Esophagus muscularis mucosa (tissue), 4 donors: ENCODE measurements at regions not wholly inside any gene's neighbourhood (a gene's known extent, or its start where the extent isn't known, plus 50 kb on each side); places are given as distances from the start of the nearest gene placed in this dataset.

Experiments used
- DNase-seq: peaks from one replicate; pipeline ENCODE4 v3.0.0-alpha.2; 2017; ENCODE audit errors: extremely low spot score
- H3K27ac ChIP-seq, 4 donors: fragments of 200-600 bp; sonication (generic); replicated peaks in 1 of 4; 1 replicate in 3 of 4; 2 replicates in 1 of 4; pipeline ENCODE4 v1.5.1; 2016 to 2019; ENCODE audit warnings: mild to moderate bottlenecking in 1 of 4
- H3K27me3 ChIP-seq, 4 donors: fragments of 200-600 bp; sonication (generic); one replicate each; pipeline versions ENCODE4 v1.5.1 to v1.6.0; 2016 to 2019
- H3K36me3 ChIP-seq, 4 donors: fragments of 200-600 bp; sonication (generic); one replicate each; pipeline ENCODE4 v1.5.1; 2016 to 2019
- H3K4me1 ChIP-seq, 4 donors: fragments of 200-600 bp; sonication (generic); one replicate each; pipeline ENCODE4 v1.5.1; 2016 to 2019
- H3K4me3 ChIP-seq, 4 donors: fragments of 200-600 bp; sonication (generic); 1 replicate in 2 of 4; 2 replicates in 2 of 4; pipeline ENCODE4 v1.5.1; 2016 to 2019; ENCODE audit warnings: mild to moderate bottlenecking in 4 of 4, moderate library complexity in 1 of 4
- H3K9me3 ChIP-seq, 4 donors: fragments of 200-600 bp; sonication (generic); 1 replicate in 3 of 4; 2 replicates in 1 of 4; pipeline ENCODE4 v1.5.1; 2016 to 2019
- EP300 ChIP-seq: sonication (generic); formaldehyde crosslinking; IDR thresholded peaks from one replicate; pipeline ENCODE4 v1.6.1; 2017; ENCODE audit warnings: antibody characterized with exemption
- POLR2A ChIP-seq: fragments of 450-650 bp; IDR thresholded peaks from one replicate; pipeline ENCODE4 v1.6.1; 2017; ENCODE audit warnings: antibody characterized with exemption, moderate library complexity, mild to moderate bottlenecking, low read depth
- POLR2AphosphoS5 ChIP-seq, 2 donors: sonication (generic); formaldehyde crosslinking; IDR thresholded peaks; one replicate each; pipeline ENCODE4 v1.6.1; 2017; ENCODE audit warnings: antibody characterized with exemption in 2 of 2
- WGBS: methylation state at CpG from one replicate; pipeline ENCODE4 v1.1.5; 2018; 5-methylcytosine and 5-hydroxymethylcytosine counted together
- intact Hi-C: fragments of 100-400 bp; cut with DNase I; formaldehyde crosslinking; loops from one replicate; pipeline ENCODE4 v1.15.1; 2023
- TF ChIP-seq, protein P1 (sequence below), 3 experiments: fragments of 200-600 bp in 2 of 3; fragments of 450-650 bp in 1 of 3; sonication (generic) in 2 of 3; IDR thresholded peaks; one replicate each; pipeline ENCODE4 v1.5.1; 2017 to 2019; ENCODE audit warnings: antibody characterized with exemption in 3 of 3, mild to moderate bottlenecking in 2 of 3, moderate library complexity in 1 of 3

- 61% methylated on average over 1 of the region's 1 CpG for WGBS
- no peak overlapping the region for H3K4me3 ChIP-seq
- intact Hi-C loops = no loop called here
- H3K27ac ChIP-seq = no peak overlapping the region
- H3K9me3 ChIP-seq = no peaks in the 10 kb centered on the region
- H3K36me3 ChIP-seq = no peaks in the 10 kb centered on the region
- no peak for DNase-seq
- peaks cover 7 to 41% (median 28%) of the 10 kb centered on the region in 4 donors for H3K4me1 ChIP-seq
- TF ChIP-seq POLR2A = no peak
- TF ChIP-seq, protein P1, sequence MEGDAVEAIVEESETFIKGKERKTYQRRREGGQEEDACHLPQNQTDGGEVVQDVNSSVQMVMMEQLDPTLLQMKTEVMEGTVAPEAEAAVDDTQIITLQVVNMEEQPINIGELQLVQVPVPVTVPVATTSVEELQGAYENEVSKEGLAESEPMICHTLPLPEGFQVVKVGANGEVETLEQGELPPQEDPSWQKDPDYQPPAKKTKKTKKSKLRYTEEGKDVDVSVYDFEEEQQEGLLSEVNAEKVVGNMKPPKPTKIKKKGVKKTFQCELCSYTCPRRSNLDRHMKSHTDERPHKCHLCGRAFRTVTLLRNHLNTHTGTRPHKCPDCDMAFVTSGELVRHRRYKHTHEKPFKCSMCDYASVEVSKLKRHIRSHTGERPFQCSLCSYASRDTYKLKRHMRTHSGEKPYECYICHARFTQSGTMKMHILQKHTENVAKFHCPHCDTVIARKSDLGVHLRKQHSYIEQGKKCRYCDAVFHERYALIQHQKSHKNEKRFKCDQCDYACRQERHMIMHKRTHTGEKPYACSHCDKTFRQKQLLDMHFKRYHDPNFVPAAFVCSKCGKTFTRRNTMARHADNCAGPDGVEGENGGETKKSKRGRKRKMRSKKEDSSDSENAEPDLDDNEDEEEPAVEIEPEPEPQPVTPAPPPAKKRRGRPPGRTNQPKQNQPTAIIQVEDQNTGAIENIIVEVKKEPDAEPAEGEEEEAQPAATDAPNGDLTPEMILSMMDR (IDR thresholded peaks at IDR 0.05) = no peak
- TF ChIP-seq EP300 = no peak
- no peak for TF ChIP-seq POLR2AphosphoS5 (IDR thresholded peaks at IDR 0.05)
- no peaks in the 10 kb centered on the region for H3K27me3 ChIP-seq
These were observed 197.4 kb downstream of the LTN1 start for GRCh38 chr21:28795251-28795650.

DNA sequence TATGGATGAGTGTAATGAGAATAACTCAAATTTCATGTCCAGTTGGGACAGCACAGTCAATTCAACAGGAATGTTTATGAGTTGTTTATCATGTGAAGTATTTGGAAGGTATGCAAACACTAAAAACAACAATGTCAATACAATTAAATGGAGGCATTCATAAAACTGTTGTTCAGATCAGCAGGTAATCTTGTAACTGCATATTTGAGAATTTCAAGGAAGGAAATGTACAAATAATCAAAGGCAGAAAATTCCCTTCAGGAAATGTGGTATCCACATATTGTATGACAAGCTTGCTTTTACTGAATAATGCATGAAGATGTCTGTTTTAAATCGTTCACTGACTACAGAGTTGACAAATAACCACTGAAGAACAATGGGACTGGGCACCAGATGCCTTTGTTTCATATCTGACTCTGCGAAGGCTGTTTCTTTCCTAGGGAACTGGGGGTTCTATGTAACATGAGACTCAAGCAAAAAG lies 198.3 kb downstream of the LTN1 start:
- WGBS = 77% methylated on average over 2 of the region's 2 CpGs
- intact Hi-C loops = no loop called here
- no peak overlapping the region for H3K27ac ChIP-seq

GRCh38 chr21:28793043-28793442 lies 199.6 kb downstream of the LTN1 start:
- no peak overlapping the region for H3K4me3 ChIP-seq
- no peaks in the 10 kb centered on the region for H3K36me3 ChIP-seq
- H3K9me3 ChIP-seq = no peaks in the 10 kb centered on the region
- peaks cover 12 to 34% (median 19%) of the 10 kb centered on the region in 4 donors for H3K4me1 ChIP-seq
- H3K27ac ChIP-seq = no peak overlapping the region
- 26% methylated on average over 2 of the region's 2 CpGs for WGBS
- intact Hi-C loops = no loop called here
- H3K27me3 ChIP-seq = no peaks in the 10 kb centered on the region
- TF ChIP-seq POLR2AphosphoS5 (IDR thresholded peaks at IDR 0.05) (no peak), POLR2A (no peak), EP300 (no peak)
- TF ChIP-seq, protein P1 (IDR thresholded peaks at IDR 0.05) = peak; percentile 31 to 53 (median 49)
- no peak for DNase-seq

More for the DNA sequence above, 198.3 kb downstream of the LTN1 start:
- no peak for TF ChIP-seq EP300
- no peak for TF ChIP-seq POLR2A
- TF ChIP-seq, protein P1 (IDR thresholded peaks at IDR 0.05) = no peak
- H3K27me3 ChIP-seq = no peaks in the 10 kb centered on the region
- no peak overlapping the region for H3K4me3 ChIP-seq
- DNase-seq = no peak
- no peaks in the 10 kb centered on the region for H3K36me3 ChIP-seq
- H3K4me1 ChIP-seq = peaks cover 12 to 42% (median 30%) of the 10 kb centered on the region in 4 donors
- H3K9me3 ChIP-seq = no peaks in the 10 kb centered on the region

- no peak overlapping the region for H3K27ac ChIP-seq
- 74% methylated on average over 4 of the region's 4 CpGs for WGBS
- H3K4me1 ChIP-seq = peaks cover 5 to 26% (median 17%) of the 10 kb centered on the region in 4 donors
- no peak overlapping the region for H3K4me3 ChIP-seq
- no peaks in the 10 kb centered on the region for H3K27me3 ChIP-seq
- DNase-seq = no peak
- H3K9me3 ChIP-seq = no peaks in the 10 kb centered on the region
- TF ChIP-seq POLR2A = no peak
- TF ChIP-seq, protein P1 (IDR thresholded peaks at IDR 0.05) = no peak
- no peak for TF ChIP-seq POLR2AphosphoS5 (IDR thresholded peaks at IDR 0.05)
- TF ChIP-seq EP300 = no peak
- H3K36me3 ChIP-seq = no peaks in the 10 kb centered on the region
- intact Hi-C loops = no loop called here
These were observed 200.9 kb downstream of the LTN1 start for GRCh38 chr21:28791595-28792282.
